Kidney (tissue), 13 donors: ENCODE measurements at regions not wholly inside any gene's neighbourhood (a gene's known extent, or its start where the extent isn't known, plus 50 kb on each side); places are given as distances from the start of the nearest gene placed in this dataset.

ENCODE experiments used
- DNase-seq, 5 donors: peaks; one replicate each; pipeline ENCODE4 v3.0.0-alpha.2; 2013 to 2020
- FAIRE-seq: peaks from 2 replicates; lab custom pipeline; 2012; peaks lifted over from hg19 to GRCh38; lab: Jason Lieb, UNC
- H3K27ac ChIP-seq, 2 donors: one replicate each; pipeline ENCODE4 v1.7.0; 2013; ENCODE audit warnings: low read depth in 2 of 2, low read length in 2 of 2, inconsistent platforms in 1 of 2
- H3K27me3 ChIP-seq: one replicate; pipeline ENCODE4 v1.7.1; 2013; ENCODE audit warnings: low read length, inconsistent platforms; ENCODE audit not compliant: control insufficient read depth, insufficient read depth
- H3K36me3 ChIP-seq, 3 donors: one replicate each; pipeline versions ENCODE4 v1.7.0 to v1.7.1; 2013; ENCODE audit warnings: low read length in 3 of 3, control low read depth in 1 of 3, inconsistent platforms in 1 of 3; ENCODE audit not compliant: insufficient read depth in 3 of 3, control insufficient read depth in 2 of 3
- H3K4me1 ChIP-seq, 3 donors: one replicate each; pipeline versions ENCODE4 v1.7.0 to v1.7.1; 2013; ENCODE audit warnings: low read length in 3 of 3, inconsistent platforms in 1 of 3, low read depth in 1 of 3; ENCODE audit not compliant: control insufficient read depth in 2 of 3, insufficient read depth in 2 of 3
- H3K4me3 ChIP-seq, 3 donors: one replicate each; pipeline versions ENCODE4 v1.7.0 to v1.8.1; 2013; ENCODE audit warnings: low read length in 3 of 3, control low read depth in 1 of 3, inconsistent platforms in 1 of 3
- H3K9ac ChIP-seq, 3 donors: one replicate each; pipeline versions ENCODE4 v1.7.0 to v1.7.1; 2013; ENCODE audit warnings: low read length in 3 of 3, control low read depth in 1 of 3, inconsistent platforms in 1 of 3
- H3K9me3 ChIP-seq, 3 donors: one replicate each; pipeline versions ENCODE4 v1.7.0 to v1.7.1; 2013; ENCODE audit warnings: low read length in 3 of 3, control low read depth in 1 of 3, inconsistent platforms in 1 of 3; ENCODE audit not compliant: control insufficient read depth in 2 of 3, insufficient read depth in 1 of 3
- intact Hi-C: fragments of 100-400 bp; cut with DNase I; formaldehyde crosslinking; loops from one replicate; pipeline ENCODE4 v1.11.1; 2022
- TF ChIP-seq, protein P1 (sequence below): IDR thresholded peaks from 3 replicates; pipeline ENCODE4 v1.5.1; 2012; ENCODE audit warnings: mild to moderate bottlenecking, moderate library complexity, borderline replicate concordance; ENCODE audit not compliant: insufficient read depth; ENCODE audit errors: extremely low read depth
- donor health status: control.
- donor health status: control.
- donor health status: control.
- donor health status: control.
- donor health status: control.
- donor health status: DM: yes; HTN: yes; CAD: no.
- donor health status: Normal renal cell carcinoma (clear cell type).

DNA sequence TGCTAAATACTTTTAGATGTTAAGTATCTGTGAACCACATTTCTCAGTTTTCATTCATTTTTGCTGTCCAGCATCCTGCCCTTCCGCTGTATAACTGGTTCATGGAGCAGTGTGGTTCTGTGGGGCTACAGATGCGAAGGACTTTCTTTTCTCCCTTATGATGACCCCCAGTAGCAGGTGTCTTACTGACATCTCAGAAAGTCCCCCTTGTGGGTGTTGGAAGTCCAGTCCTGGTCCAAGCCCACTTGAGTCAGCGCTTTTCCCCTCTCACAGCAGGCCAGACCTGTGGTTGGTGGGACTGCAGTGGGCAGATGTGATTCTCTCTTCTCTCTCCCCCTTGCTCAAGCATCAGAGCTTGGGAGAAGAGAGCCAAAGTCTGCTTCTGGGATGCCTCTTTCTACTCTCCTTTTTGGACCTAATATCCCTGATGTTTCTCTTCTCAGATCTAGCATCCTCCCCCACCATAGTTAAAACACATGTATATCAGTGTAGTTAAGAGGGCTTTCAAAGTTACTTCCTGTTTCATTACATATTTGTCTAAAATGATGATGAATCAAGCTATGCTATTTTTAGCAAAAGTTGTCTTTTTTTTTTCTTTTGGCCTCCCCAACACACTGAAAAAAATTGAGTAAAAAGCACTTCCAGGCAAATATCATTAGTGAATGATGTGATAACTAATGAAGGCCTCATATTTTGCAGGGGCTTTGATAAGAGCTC, 119.5 kb upstream of the ZNF618 start:
- Histone ChIP-seq H3K4me1 (no peaks in the 10 kb centered on the region), H3K36me3 (no peaks in the 10 kb centered on the region), H3K4me3 (no peak overlapping the region), H3K9ac (no peak overlapping the region), H3K9me3 (no peaks in the 10 kb centered on the region), H3K27me3 (no peaks in the 10 kb centered on the region), H3K27ac (no peak overlapping the region)
- DNase-seq (peak in 1 of 5 donors; percentile 56), FAIRE-seq (no peak)
- intact Hi-C loops = no loop called here
- TF ChIP-seq, protein P1, sequence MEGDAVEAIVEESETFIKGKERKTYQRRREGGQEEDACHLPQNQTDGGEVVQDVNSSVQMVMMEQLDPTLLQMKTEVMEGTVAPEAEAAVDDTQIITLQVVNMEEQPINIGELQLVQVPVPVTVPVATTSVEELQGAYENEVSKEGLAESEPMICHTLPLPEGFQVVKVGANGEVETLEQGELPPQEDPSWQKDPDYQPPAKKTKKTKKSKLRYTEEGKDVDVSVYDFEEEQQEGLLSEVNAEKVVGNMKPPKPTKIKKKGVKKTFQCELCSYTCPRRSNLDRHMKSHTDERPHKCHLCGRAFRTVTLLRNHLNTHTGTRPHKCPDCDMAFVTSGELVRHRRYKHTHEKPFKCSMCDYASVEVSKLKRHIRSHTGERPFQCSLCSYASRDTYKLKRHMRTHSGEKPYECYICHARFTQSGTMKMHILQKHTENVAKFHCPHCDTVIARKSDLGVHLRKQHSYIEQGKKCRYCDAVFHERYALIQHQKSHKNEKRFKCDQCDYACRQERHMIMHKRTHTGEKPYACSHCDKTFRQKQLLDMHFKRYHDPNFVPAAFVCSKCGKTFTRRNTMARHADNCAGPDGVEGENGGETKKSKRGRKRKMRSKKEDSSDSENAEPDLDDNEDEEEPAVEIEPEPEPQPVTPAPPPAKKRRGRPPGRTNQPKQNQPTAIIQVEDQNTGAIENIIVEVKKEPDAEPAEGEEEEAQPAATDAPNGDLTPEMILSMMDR = no peak

GRCh38 chr9:113763429-113763828, 112.7 kb upstream of the ZNF618 start:
- FAIRE-seq = no peak
- no peaks in the 10 kb centered on the region for H3K9me3 ChIP-seq
- H3K27ac ChIP-seq = no peak overlapping the region
- intact Hi-C loops = no loop called here
- no peak overlapping the region for H3K9ac ChIP-seq
- no peaks in the 10 kb centered on the region for H3K36me3 ChIP-seq
- no peaks in the 10 kb centered on the region for H3K4me1 ChIP-seq
- H3K27me3 ChIP-seq = no peaks in the 10 kb centered on the region
- no peak for DNase-seq
- TF ChIP-seq, protein P1 = no peak
- no peak overlapping the region for H3K4me3 ChIP-seq

- intact Hi-C loops = no loop called here
- no peaks in the 10 kb centered on the region for H3K4me1 ChIP-seq
- no peaks in the 10 kb centered on the region for H3K27me3 ChIP-seq
- H3K4me3 ChIP-seq = no peak overlapping the region
- no peak overlapping the region for H3K27ac ChIP-seq
- H3K36me3 ChIP-seq = no peaks in the 10 kb centered on the region
- no peak for FAIRE-seq
- TF ChIP-seq, protein P1 = no peak
- no peak for DNase-seq
- no peaks in the 10 kb centered on the region for H3K9me3 ChIP-seq
- H3K9ac ChIP-seq = no peak overlapping the region
Observed at GRCh38 chr9:113764572-113764971, 111.5 kb upstream of the ZNF618 start.
